ENCODE measurements at regions not wholly inside any gene's neighbourhood (a gene's known extent, or its start where the extent isn't known, plus 50 kb on each side); places are given as distances from the start of the nearest gene placed in this dataset.
A peak's percentile ranks its signal among the peaks of the same experiment; 100 is the strongest.

DNA sequence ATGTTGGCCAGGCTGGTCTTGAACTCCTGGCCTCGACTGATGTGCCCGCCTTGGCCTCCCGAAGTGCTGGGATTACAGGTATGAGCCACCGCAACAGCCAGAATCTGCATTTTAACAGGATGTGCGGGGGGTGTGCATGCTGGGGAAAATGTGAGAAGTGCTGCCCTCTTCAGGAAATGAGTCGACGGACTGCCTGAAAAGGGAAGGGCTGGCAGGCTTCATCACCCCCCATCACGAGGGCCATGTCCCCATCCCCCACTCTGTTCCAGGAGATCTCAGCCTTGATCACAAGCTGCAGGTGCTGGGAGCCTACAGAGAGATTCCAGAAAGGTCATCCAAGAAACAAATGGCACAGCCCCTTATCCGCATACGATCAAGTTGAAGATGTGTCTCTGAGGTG, 195.3 kb upstream of the RPL38 start:
- Histone ChIP-seq H3K4me1 (replicated peaks in 1 of 2; ENCODE audit: control insufficient read depth in 2 of 2, insufficient read depth in 2 of 2, low read length in 2 of 2) (no peaks in the 10 kb centered on the region), H4K20me1 (replicated peaks; ENCODE audit: control insufficient read depth, insufficient read depth, low read length) (peaks cover 3% of the 10 kb centered on the region; the same call in 1 of the 2 replicates), H3K9ac (ENCODE audit: insufficient read depth in 1 of 2, low read depth in 2 of 2, low read length in 2 of 2) (no peak overlapping the region), H3K4me2 (ENCODE audit: insufficient read depth, low read length) (no peak overlapping the region), H3K79me2 (ENCODE audit: control insufficient read depth, insufficient read depth, low read length) (no peaks in the 10 kb centered on the region), H3K27ac (ENCODE audit: extremely low read depth, low read depth, low read length) (no peak overlapping the region), H3K9me1 (ENCODE audit: control insufficient read depth, insufficient read depth, low read length) (peaks cover 3% of the 10 kb centered on the region), H3K4me3 (no peak overlapping the region), H3K9me3 (replicated peaks; ENCODE audit: control insufficient read depth, insufficient read depth, low read depth, low read length) (no peaks in the 10 kb centered on the region), H3K27me3 (ENCODE audit: control insufficient read depth in 2 of 2, insufficient read depth in 2 of 2, low read length in 2 of 2) (peaks cover 7 to 34% of the 10 kb centered on the region in 2 experiments; a peak in 3 of 5 replicates), H3K36me3 (ENCODE audit: control insufficient read depth, insufficient read depth, low read length) (no peaks in the 10 kb centered on the region), H2AFZ (ENCODE audit: low read depth, low read length) (no peak overlapping the region)
- in situ Hi-C loops (cut with MboI) (no loop called here), intact Hi-C loops (cut with micrococcal nuclease) (no loop called here)
- ChIA-PET POLR2A (no interaction called here), CTCF (ENCODE audit: low intra/inter-chr PET ratio) (no interaction called here)
- BruUV-seq (replicated peaks): no TSS peak
- peak in 2 of 4 experiments; percentile 33 to 52 for DNase-seq (ENCODE audit: extremely low read depth in 1 of 4, low spot score in 3 of 4)
- FAIRE-seq: peak; percentile 42
- WGBS (ENCODE audit: insufficient coverage, low coverage, missing lambda C conversion rate): 13% methylated on average over 10 of the region's 10 CpGs
- peak; percentile 83 for ATAC-seq
- no peak for TF ChIP-seq HDAC8 (tag; IDR thresholded peaks at IDR 0.05)
- peak; percentile 64; the same call in 1 of the 2 replicates for TF ChIP-seq ZNF740 (CRISPR knock-in tag; IDR thresholded peaks at IDR 0.05)
- TF ChIP-seq ZNF740 (tag; IDR thresholded peaks at IDR 0.05): peak in 1 of 2 experiments; percentile 58; a peak in 2 of 4 replicates
- no peak for TF ChIP-seq CHD2 (IDR thresholded peaks at IDR 0.05; ENCODE audit: low read depth, low read length)
- no peak for TF ChIP-seq RHOXF2B (CRISPR knock-in tag; conservative IDR thresholded peaks at IDR 0.05)
- no peak for TF ChIP-seq ZNF224 (CRISPR knock-in tag; IDR thresholded peaks at IDR 0.05)
- TF ChIP-seq, protein P1, sequence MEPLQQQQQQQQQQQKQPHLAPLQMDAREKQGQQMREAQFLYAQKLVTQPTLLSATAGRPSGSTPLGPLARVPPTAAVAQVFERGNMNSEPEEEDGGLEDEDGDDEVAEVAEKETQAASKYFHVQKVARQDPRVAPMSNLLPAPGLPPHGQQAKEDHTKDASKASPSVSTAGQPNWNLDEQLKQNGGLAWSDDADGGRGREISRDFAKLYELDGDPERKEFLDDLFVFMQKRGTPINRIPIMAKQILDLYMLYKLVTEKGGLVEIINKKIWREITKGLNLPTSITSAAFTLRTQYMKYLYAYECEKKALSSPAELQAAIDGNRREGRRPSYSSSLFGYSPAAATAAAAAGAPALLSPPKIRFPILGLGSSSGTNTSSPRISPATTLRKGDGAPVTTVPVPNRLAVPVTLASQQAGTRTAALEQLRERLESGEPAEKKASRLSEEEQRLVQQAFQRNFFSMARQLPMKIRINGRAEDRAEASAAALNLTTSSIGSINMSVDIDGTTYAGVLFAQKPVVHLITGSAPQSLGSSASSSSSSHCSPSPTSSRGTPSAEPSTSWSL (CRISPR knock-in tag; IDR thresholded peaks at IDR 0.05; ENCODE audit: borderline replicate concordance): no peak
- TF ChIP-seq NFE2 (IDR thresholded peaks at IDR 0.05; ENCODE audit: low read depth): no peak
- peak in 1 of 2 experiments; percentile 30; a peak in 1 of 4 replicates for TF ChIP-seq RAD21 (CRISPR knock-in tag; conservative IDR thresholded peaks at IDR 0.05 in 1 of 2, IDR thresholded peaks at IDR 0.05 in 1 of 2)
- no peak for TF ChIP-seq TRIM24 (IDR thresholded peaks at IDR 0.05)
- TF ChIP-seq POLR2AphosphoS2 (IDR thresholded peaks at IDR 0.05; ENCODE audit: low read length): no peak
- no peak for TF ChIP-seq POLR2B (IDR thresholded peaks at IDR 0.05; ENCODE audit: low read depth, partially characterized antibody)
- TF ChIP-seq, protein P2, sequence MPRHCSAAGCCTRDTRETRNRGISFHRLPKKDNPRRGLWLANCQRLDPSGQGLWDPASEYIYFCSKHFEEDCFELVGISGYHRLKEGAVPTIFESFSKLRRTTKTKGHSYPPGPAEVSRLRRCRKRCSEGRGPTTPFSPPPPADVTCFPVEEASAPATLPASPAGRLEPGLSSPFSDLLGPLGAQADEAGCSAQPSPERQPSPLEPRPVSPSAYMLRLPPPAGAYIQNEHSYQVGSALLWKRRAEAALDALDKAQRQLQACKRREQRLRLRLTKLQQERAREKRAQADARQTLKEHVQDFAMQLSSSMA (CRISPR knock-in tag; IDR thresholded peaks at IDR 0.05): no peak
- no peak for TF ChIP-seq BMI1 (IDR thresholded peaks at IDR 0.05; ENCODE audit: low read length)
- no peak for TF ChIP-seq MYBL2 (IDR thresholded peaks at IDR 0.05; ENCODE audit: low read depth)
- TF ChIP-seq MYBL2 (CRISPR knock-in tag; IDR thresholded peaks at IDR 0.05; ENCODE audit: borderline replicate concordance): no peak
- TF ChIP-seq TCF3 (CRISPR knock-in tag; IDR thresholded peaks at IDR 0.05): no peak
- TF ChIP-seq FUS (optimal IDR thresholded peaks at IDR 0.05; ENCODE audit: low read depth, low read length): no peak
- TF ChIP-seq HNRNPLL (IDR thresholded peaks at IDR 0.05; ENCODE audit: low read depth, low read length, poor library complexity, severe bottlenecking): no peak
- TF ChIP-seq, protein P3, sequence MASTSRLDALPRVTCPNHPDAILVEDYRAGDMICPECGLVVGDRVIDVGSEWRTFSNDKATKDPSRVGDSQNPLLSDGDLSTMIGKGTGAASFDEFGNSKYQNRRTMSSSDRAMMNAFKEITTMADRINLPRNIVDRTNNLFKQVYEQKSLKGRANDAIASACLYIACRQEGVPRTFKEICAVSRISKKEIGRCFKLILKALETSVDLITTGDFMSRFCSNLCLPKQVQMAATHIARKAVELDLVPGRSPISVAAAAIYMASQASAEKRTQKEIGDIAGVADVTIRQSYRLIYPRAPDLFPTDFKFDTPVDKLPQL (IDR thresholded peaks at IDR 0.05; ENCODE audit: extremely low read depth, insufficient read length): no peak
- peak; percentile 34; the same call in 1 of the 2 replicates for TF ChIP-seq SPI1 (IDR thresholded peaks at IDR 0.05; ENCODE audit: borderline replicate concordance, low read depth, low read length)
- no peak for TF ChIP-seq ZNF717 (CRISPR knock-in tag; IDR thresholded peaks at IDR 0.05)
